Keratinocyte (primary cell): ENCODE measurements at regions not wholly inside any gene's neighbourhood (a gene's known extent, or its start where the extent isn't known, plus 50 kb on each side); places are given as distances from the start of the nearest gene placed in this dataset.

Experiments used
- DNase-seq: peaks from one replicate; pipeline ENCODE4 v3.0.0-alpha.2; 2011; ENCODE audit warnings: low read depth, missing footprints, low spot score
- FAIRE-seq: peaks from 2 replicates; lab custom pipeline; 2011; peaks lifted over from hg19 to GRCh38; lab: Jason Lieb, UNC
- H2AFZ ChIP-seq: 2 replicates; pipeline ENCODE4 v1.6.0; 2012; ENCODE audit warnings: low read length, control low read depth, inconsistent platforms; ENCODE audit not compliant: control insufficient read depth
- H3K27ac ChIP-seq: 2 replicates; pipeline ENCODE4 v1.5.1; 2011; ENCODE audit warnings: low read length; ENCODE audit not compliant: control insufficient read depth, insufficient read depth
- H3K27me3 ChIP-seq: 3 replicates; pipeline ENCODE4 v1.6.0; 2011; ENCODE audit warnings: low read length; ENCODE audit not compliant: control insufficient read depth, insufficient read depth; ENCODE audit errors: extremely low read depth
- H3K36me3 ChIP-seq, 2 experiments: 2 replicates in 1 of 2; 3 replicates in 1 of 2; pipeline ENCODE4 v1.5.1; 2011; ENCODE audit warnings: low read length in 2 of 2, mild to moderate bottlenecking in 1 of 2; ENCODE audit not compliant: control insufficient read depth in 2 of 2, insufficient read depth in 2 of 2; ENCODE audit errors: extremely low read depth in 1 of 2
- H3K4me1 ChIP-seq: 3 replicates; pipeline ENCODE4 v1.5.1; 2011; ENCODE audit warnings: low read length; ENCODE audit not compliant: control insufficient read depth, insufficient read depth; ENCODE audit errors: extremely low read depth
- H3K4me2 ChIP-seq: 3 replicates; pipeline ENCODE4 v1.6.0; 2011; ENCODE audit warnings: low read depth, low read length; ENCODE audit not compliant: control insufficient read depth, insufficient read depth; ENCODE audit errors: extremely low read depth
- H3K4me3 ChIP-seq, 3 experiments: fragments of 200-600 bp in 1 of 3; sonication (generic) in 1 of 3; 2 replicates in 2 of 3; 3 replicates in 1 of 3; pipeline ENCODE4 v1.5.1; 2011 to 2016; ENCODE audit warnings: low read length in 3 of 3, mild to moderate bottlenecking in 3 of 3, control low read depth in 2 of 3, inconsistent platforms in 1 of 3, low read depth in 1 of 3, mixed read lengths in 1 of 3, mixed run types in 1 of 3, moderate library complexity in 1 of 3; ENCODE audit not compliant: control insufficient read depth in 2 of 3, insufficient read depth in 2 of 3; ENCODE audit errors: extremely low read depth in 1 of 3
- H3K79me2 ChIP-seq: 2 replicates; pipeline ENCODE4 v1.6.0; 2012; ENCODE audit warnings: low read length; ENCODE audit not compliant: control insufficient read depth, insufficient read depth
- H3K9ac ChIP-seq: 3 replicates; pipeline ENCODE4 v1.6.0; 2011; ENCODE audit warnings: low read length; ENCODE audit not compliant: control insufficient read depth, insufficient read depth; ENCODE audit errors: extremely low read depth
- H3K9me1 ChIP-seq: 3 replicates; pipeline ENCODE4 v1.6.0; 2011; ENCODE audit warnings: low read length; ENCODE audit not compliant: control insufficient read depth, insufficient read depth; ENCODE audit errors: extremely low read depth
- H3K9me3 ChIP-seq: 2 replicates; pipeline ENCODE4 v1.5.1; 2012; ENCODE audit warnings: low read depth, low read length; ENCODE audit not compliant: control insufficient read depth
- H4K20me1 ChIP-seq: 3 replicates; pipeline ENCODE4 v1.6.0; 2011; ENCODE audit warnings: low read length; ENCODE audit not compliant: control insufficient read depth, insufficient read depth; ENCODE audit errors: extremely low read depth
- EZH2 ChIP-seq: IDR thresholded peaks from one replicate; pipeline ENCODE4 v1.6.1; 2012; ENCODE audit warnings: inconsistent platforms, mild to moderate bottlenecking, low read length, moderate library complexity
- dilution Hi-C: fragments of 300-500 bp; cut with MboI; formaldehyde crosslinking; loops from one replicate; pipeline ENCODE4 v1.7.0; 2020; ENCODE audit warnings: low sequenced_read_pairs; ENCODE audit not compliant: extremely low pct_ligation_motif_present
- TF ChIP-seq, protein P1 (sequence below), 3 experiments: IDR thresholded peaks in 1 of 3; conservative IDR thresholded peaks in 1 of 3; optimal IDR thresholded peaks in 1 of 3; 2 replicates in 2 of 3; 3 replicates in 1 of 3; pipeline versions ENCODE3 to v1.5.1; 2011; ENCODE audit warnings: low read length in 3 of 3, mild to moderate bottlenecking in 3 of 3, moderate library complexity in 2 of 3, control low read depth in 1 of 3, inconsistent platforms in 1 of 3; ENCODE audit not compliant: insufficient read depth in 2 of 3; ENCODE audit errors: extremely low read depth in 1 of 3

GRCh38 chr3:96748139-96748538 lies 66.3 kb upstream of the EPHA6 start:
- TF ChIP-seq, protein P1, sequence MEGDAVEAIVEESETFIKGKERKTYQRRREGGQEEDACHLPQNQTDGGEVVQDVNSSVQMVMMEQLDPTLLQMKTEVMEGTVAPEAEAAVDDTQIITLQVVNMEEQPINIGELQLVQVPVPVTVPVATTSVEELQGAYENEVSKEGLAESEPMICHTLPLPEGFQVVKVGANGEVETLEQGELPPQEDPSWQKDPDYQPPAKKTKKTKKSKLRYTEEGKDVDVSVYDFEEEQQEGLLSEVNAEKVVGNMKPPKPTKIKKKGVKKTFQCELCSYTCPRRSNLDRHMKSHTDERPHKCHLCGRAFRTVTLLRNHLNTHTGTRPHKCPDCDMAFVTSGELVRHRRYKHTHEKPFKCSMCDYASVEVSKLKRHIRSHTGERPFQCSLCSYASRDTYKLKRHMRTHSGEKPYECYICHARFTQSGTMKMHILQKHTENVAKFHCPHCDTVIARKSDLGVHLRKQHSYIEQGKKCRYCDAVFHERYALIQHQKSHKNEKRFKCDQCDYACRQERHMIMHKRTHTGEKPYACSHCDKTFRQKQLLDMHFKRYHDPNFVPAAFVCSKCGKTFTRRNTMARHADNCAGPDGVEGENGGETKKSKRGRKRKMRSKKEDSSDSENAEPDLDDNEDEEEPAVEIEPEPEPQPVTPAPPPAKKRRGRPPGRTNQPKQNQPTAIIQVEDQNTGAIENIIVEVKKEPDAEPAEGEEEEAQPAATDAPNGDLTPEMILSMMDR (optimal IDR thresholded peaks at IDR 0.05 in 1 of 3, IDR thresholded peaks at IDR 0.05 in 1 of 3, conservative IDR thresholded peaks at IDR 0.05 in 1 of 3; ENCODE audit: extremely low read depth in 1 of 3, insufficient read depth in 2 of 3, low read length in 3 of 3), result no peak
- no peak for TF ChIP-seq EZH2
- FAIRE-seq (no peak), DNase-seq (no peak)
- no peaks in the 10 kb centered on the region for H3K36me3 ChIP-seq
- H3K79me2 ChIP-seq, result no peaks in the 10 kb centered on the region
- no peak overlapping the region for H3K9ac ChIP-seq
- no peaks in the 10 kb centered on the region for H3K27me3 ChIP-seq
- dilution Hi-C loops, result no loop called here
- no peak overlapping the region for H3K4me2 ChIP-seq
- no peaks in the 10 kb centered on the region for H3K9me3 ChIP-seq
- H3K4me1 ChIP-seq, result no peaks in the 10 kb centered on the region
- H4K20me1 ChIP-seq, result no peaks in the 10 kb centered on the region
- no peak overlapping the region for H3K4me3 ChIP-seq
- H3K27ac ChIP-seq, result no peak overlapping the region
- no peaks in the 10 kb centered on the region for H3K9me1 ChIP-seq
- H2AFZ ChIP-seq, result no peak overlapping the region

- dilution Hi-C loops, result no loop called here
Observed at GRCh38 chr3:96750094-96750767, 64.2 kb upstream of the EPHA6 start.

More at GRCh38 chr3:96750094-96750767, 64.2 kb upstream of the EPHA6 start:
- FAIRE-seq, result no peak
- Histone ChIP-seq H3K9me3 (no peaks in the 10 kb centered on the region), H3K27me3 (no peaks in the 10 kb centered on the region), H3K4me1 (no peaks in the 10 kb centered on the region), H3K4me3 (no peak overlapping the region), H3K9me1 (no peaks in the 10 kb centered on the region), H3K79me2 (no peaks in the 10 kb centered on the region), H2AFZ (no peak overlapping the region), H3K9ac (no peak overlapping the region), H3K27ac (no peak overlapping the region), H4K20me1 (no peaks in the 10 kb centered on the region), H3K36me3 (no peaks in the 10 kb centered on the region), H3K4me2 (no peak overlapping the region)
- TF ChIP-seq, protein P1 (optimal IDR thresholded peaks at IDR 0.05 in 1 of 3, IDR thresholded peaks at IDR 0.05 in 1 of 3, conservative IDR thresholded peaks at IDR 0.05 in 1 of 3; ENCODE audit: extremely low read depth in 1 of 3, insufficient read depth in 2 of 3, low read length in 3 of 3), result no peak
- TF ChIP-seq EZH2, result no peak
- DNase-seq, result no peak
